ENCODE measurements at regions not wholly inside any gene's neighbourhood (a gene's known extent, or its start where the extent isn't known, plus 50 kb on each side); places are given as distances from the start of the nearest gene placed in this dataset.

GRCh38 chr4:36477861-36478260 is 196.4 kb downstream of the DTHD1 start:
- ChIA-PET CTCF (no interaction called here), POLR2A (ENCODE audit: unreplicated experiment) (no interaction called here)
- Histone ChIP-seq H3K4me2 (no peak overlapping the region), H3K9me3 (ENCODE audit: insufficient read depth, low read depth) (no peaks in the 10 kb centered on the region; the same call in 1 of the 2 replicates), H2AFZ (no peak overlapping the region), H3K4me1 (replicated peaks; ENCODE audit: insufficient read depth) (no peaks in the 10 kb centered on the region), H3K4me3 (no peak overlapping the region), H3K36me3 (ENCODE audit: low read depth) (no peaks in the 10 kb centered on the region), H3K79me2 (ENCODE audit: low read depth) (no peaks in the 10 kb centered on the region), H3K9me2 (ENCODE audit: insufficient read depth) (no peaks in the 10 kb centered on the region), H3K27ac (no peak overlapping the region), H3K27me3 (ENCODE audit: insufficient read depth, low read depth) (no peaks in the 10 kb centered on the region), H4K20me1 (ENCODE audit: insufficient read depth) (no peaks in the 10 kb centered on the region), H3F3A (ENCODE audit: insufficient read depth, low read depth) (no peaks in the 10 kb centered on the region)
- no TSS peak for BruUV-seq (replicated peaks)
- TF ChIP-seq EZH2 (IDR thresholded peaks at IDR 0.05; ENCODE audit: low read depth) (no peak), CTCF (conservative IDR thresholded peaks at IDR 0.05) (no peak)
- DNase-seq, result no peak
- intact Hi-C loops (cut with micrococcal nuclease; ENCODE audit: unreplicated experiment), result no loop called here

GRCh38 chr4:36485885-36486284 is 204.5 kb downstream of the DTHD1 start:
- no peaks in the 10 kb centered on the region for H3K27me3 ChIP-seq (ENCODE audit: insufficient read depth, low read depth)
- TF ChIP-seq EZH2 (IDR thresholded peaks at IDR 0.05; ENCODE audit: low read depth), result no peak
- BruUV-seq (replicated peaks), result no TSS peak
- ChIA-PET POLR2A (ENCODE audit: unreplicated experiment) (no interaction called here), CTCF (no interaction called here)
- H3F3A ChIP-seq (ENCODE audit: insufficient read depth, low read depth), result no peaks in the 10 kb centered on the region
- intact Hi-C loops (cut with micrococcal nuclease; ENCODE audit: unreplicated experiment), result no loop called here
- no peak overlapping the region for H3K4me3 ChIP-seq
- H3K4me1 ChIP-seq (replicated peaks; ENCODE audit: insufficient read depth), result no peaks in the 10 kb centered on the region
- no peak overlapping the region for H3K4me2 ChIP-seq
- no peaks in the 10 kb centered on the region for H3K9me3 ChIP-seq (ENCODE audit: insufficient read depth, low read depth)
- H3K79me2 ChIP-seq (ENCODE audit: low read depth), result no peaks in the 10 kb centered on the region
- H2AFZ ChIP-seq, result no peak overlapping the region
- H3K9me2 ChIP-seq (ENCODE audit: insufficient read depth), result no peaks in the 10 kb centered on the region
- DNase-seq, result no peak
- no peaks in the 10 kb centered on the region for H3K36me3 ChIP-seq (ENCODE audit: low read depth)
- H4K20me1 ChIP-seq (ENCODE audit: insufficient read depth), result no peaks in the 10 kb centered on the region
- no peak overlapping the region for H3K27ac ChIP-seq

- DNase-seq, result no peak
- Histone ChIP-seq H3K36me3 (ENCODE audit: low read depth) (no peaks in the 10 kb centered on the region), H3K9me3 (ENCODE audit: insufficient read depth, low read depth) (no peaks in the 10 kb centered on the region), H2AFZ (no peak overlapping the region), H3K27ac (no peak overlapping the region), H3K27me3 (ENCODE audit: insufficient read depth, low read depth) (no peaks in the 10 kb centered on the region), H4K20me1 (ENCODE audit: insufficient read depth) (no peaks in the 10 kb centered on the region), H3K4me3 (no peak overlapping the region), H3K9me2 (ENCODE audit: insufficient read depth) (no peaks in the 10 kb centered on the region), H3K79me2 (ENCODE audit: low read depth) (no peaks in the 10 kb centered on the region), H3F3A (ENCODE audit: insufficient read depth, low read depth) (no peaks in the 10 kb centered on the region), H3K4me2 (no peak overlapping the region), H3K4me1 (replicated peaks; ENCODE audit: insufficient read depth) (no peaks in the 10 kb centered on the region)
- TF ChIP-seq CTCF (conservative IDR thresholded peaks at IDR 0.05), result no peak
- TF ChIP-seq EZH2 (IDR thresholded peaks at IDR 0.05; ENCODE audit: low read depth), result no peak
- BruUV-seq (replicated peaks), result no TSS peak
- CTCF ChIA-PET, result no interaction called here
- POLR2A ChIA-PET (ENCODE audit: unreplicated experiment), result no interaction called here
- intact Hi-C loops (cut with micrococcal nuclease; ENCODE audit: unreplicated experiment), result no loop called here
Observed at GRCh38 chr4:36489798-36490197, 208.4 kb downstream of the DTHD1 start.

GRCh38 chr4:36492041-36492440 is 210.6 kb downstream of the DTHD1 start:
- no peaks in the 10 kb centered on the region for H4K20me1 ChIP-seq (ENCODE audit: insufficient read depth)
- H3K27ac ChIP-seq, result no peak overlapping the region
- H3K9me2 ChIP-seq (ENCODE audit: insufficient read depth), result no peaks in the 10 kb centered on the region
- BruUV-seq (replicated peaks), result no TSS peak
- no peaks in the 10 kb centered on the region for H3K79me2 ChIP-seq (ENCODE audit: low read depth)
- H3K9me3 ChIP-seq (ENCODE audit: insufficient read depth, low read depth), result no peaks in the 10 kb centered on the region
- H3K36me3 ChIP-seq (ENCODE audit: low read depth), result no peaks in the 10 kb centered on the region
- no peak for DNase-seq
- POLR2A ChIA-PET (ENCODE audit: unreplicated experiment), result no interaction called here
- intact Hi-C loops (cut with micrococcal nuclease; ENCODE audit: unreplicated experiment), result no loop called here
- TF ChIP-seq EZH2 (IDR thresholded peaks at IDR 0.05; ENCODE audit: low read depth) (no peak), CTCF (conservative IDR thresholded peaks at IDR 0.05) (no peak)
- H3K4me3 ChIP-seq, result no peak overlapping the region
- CTCF ChIA-PET, result no interaction called here
- H2AFZ ChIP-seq, result no peak overlapping the region
- H3K4me1 ChIP-seq (replicated peaks; ENCODE audit: insufficient read depth), result no peaks in the 10 kb centered on the region
- H3K27me3 ChIP-seq (ENCODE audit: insufficient read depth, low read depth), result no peaks in the 10 kb centered on the region
- no peaks in the 10 kb centered on the region for H3F3A ChIP-seq (ENCODE audit: insufficient read depth, low read depth)
- H3K4me2 ChIP-seq, result no peak overlapping the region

All from PC-9 (cell line).